Parathyroid adenoma (tissue), 2 donors: ENCODE measurements at regions not wholly inside any gene's neighbourhood (a gene's known extent, or its start where the extent isn't known, plus 50 kb on each side); places are given as distances from the start of the nearest gene placed in this dataset.

Experiments used
- H2AFZ ChIP-seq: fragments of 300-600 bp; sonication (generic); one replicate; pipeline ENCODE4 v1.7.0; 2017; ENCODE audit warnings: antibody characterized with exemption, mild to moderate bottlenecking
- H3K27ac ChIP-seq: fragments of 300-600 bp; sonication (generic); one replicate; pipeline ENCODE4 v1.7.0; 2017
- H3K27me3 ChIP-seq: fragments of 300-600 bp; sonication (generic); one replicate; pipeline ENCODE4 v1.7.0; 2017; ENCODE audit warnings: low read length; ENCODE audit not compliant: control insufficient read depth, insufficient read depth
- H3K36me3 ChIP-seq: fragments of 300-600 bp; sonication (generic); one replicate; pipeline ENCODE4 v1.7.0; 2017; ENCODE audit warnings: low read length; ENCODE audit not compliant: control insufficient read depth, insufficient read depth
- H3K4me1 ChIP-seq: fragments of 300-600 bp; sonication (generic); one replicate; pipeline ENCODE4 v1.7.0; 2017; ENCODE audit warnings: control low read depth
- H3K4me2 ChIP-seq: fragments of 300-600 bp; sonication (generic); one replicate; pipeline ENCODE4 v1.7.0; 2017; ENCODE audit warnings: low read length
- H3K4me3 ChIP-seq: fragments of 300-600 bp; sonication (generic); one replicate; pipeline ENCODE4 v1.7.0; 2017; ENCODE audit warnings: low read depth, low read length
- H3K79me2 ChIP-seq: fragments of 300-600 bp; sonication (generic); one replicate; pipeline ENCODE4 v1.7.0; 2017; ENCODE audit warnings: control low read depth
- H3K9ac ChIP-seq: fragments of 300-600 bp; sonication (generic); one replicate; pipeline ENCODE4 v1.7.0; 2017; ENCODE audit warnings: mild to moderate bottlenecking
- H3K9me3 ChIP-seq: fragments of 300-600 bp; sonication (generic); one replicate; pipeline ENCODE4 v1.7.0; 2017; ENCODE audit warnings: low read length; ENCODE audit not compliant: control insufficient read depth
- TF ChIP-seq, protein P1 (sequence below): fragments of 300-600 bp; sonication (generic); IDR thresholded peaks from one replicate; pipeline ENCODE4 v1.7.0; 2017; ENCODE audit warnings: antibody characterized with exemption, mild to moderate bottlenecking
- donor health status: primary hyperparathyroidism.

- Histone ChIP-seq H3K27ac (no peak overlapping the region), H3K4me1 (no peaks in the 10 kb centered on the region), H3K27me3 (no peaks in the 10 kb centered on the region), H3K4me2 (no peak overlapping the region), H2AFZ (no peak overlapping the region), H3K36me3 (no peaks in the 10 kb centered on the region), H3K9me3 (no peaks in the 10 kb centered on the region), H3K4me3 (no peak overlapping the region), H3K9ac (no peak overlapping the region), H3K79me2 (no peaks in the 10 kb centered on the region)
- TF ChIP-seq, protein P1, sequence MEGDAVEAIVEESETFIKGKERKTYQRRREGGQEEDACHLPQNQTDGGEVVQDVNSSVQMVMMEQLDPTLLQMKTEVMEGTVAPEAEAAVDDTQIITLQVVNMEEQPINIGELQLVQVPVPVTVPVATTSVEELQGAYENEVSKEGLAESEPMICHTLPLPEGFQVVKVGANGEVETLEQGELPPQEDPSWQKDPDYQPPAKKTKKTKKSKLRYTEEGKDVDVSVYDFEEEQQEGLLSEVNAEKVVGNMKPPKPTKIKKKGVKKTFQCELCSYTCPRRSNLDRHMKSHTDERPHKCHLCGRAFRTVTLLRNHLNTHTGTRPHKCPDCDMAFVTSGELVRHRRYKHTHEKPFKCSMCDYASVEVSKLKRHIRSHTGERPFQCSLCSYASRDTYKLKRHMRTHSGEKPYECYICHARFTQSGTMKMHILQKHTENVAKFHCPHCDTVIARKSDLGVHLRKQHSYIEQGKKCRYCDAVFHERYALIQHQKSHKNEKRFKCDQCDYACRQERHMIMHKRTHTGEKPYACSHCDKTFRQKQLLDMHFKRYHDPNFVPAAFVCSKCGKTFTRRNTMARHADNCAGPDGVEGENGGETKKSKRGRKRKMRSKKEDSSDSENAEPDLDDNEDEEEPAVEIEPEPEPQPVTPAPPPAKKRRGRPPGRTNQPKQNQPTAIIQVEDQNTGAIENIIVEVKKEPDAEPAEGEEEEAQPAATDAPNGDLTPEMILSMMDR, result no peak
Measured at GRCh38 chr2:58304843-58305242, 63.7 kb upstream of the FANCL start.

- Histone ChIP-seq H3K9ac (no peak overlapping the region), H3K27me3 (no peaks in the 10 kb centered on the region), H2AFZ (no peak overlapping the region), H3K4me1 (no peaks in the 10 kb centered on the region), H3K27ac (no peak overlapping the region), H3K4me3 (no peak overlapping the region), H3K79me2 (no peaks in the 10 kb centered on the region), H3K4me2 (no peak overlapping the region), H3K36me3 (no peaks in the 10 kb centered on the region), H3K9me3 (no peaks in the 10 kb centered on the region)
- TF ChIP-seq, protein P1, result no peak
Measured at GRCh38 chr2:58299123-58299522, 58.0 kb upstream of the FANCL start.

- no peak overlapping the region for H2AFZ ChIP-seq
- H3K9ac ChIP-seq, result no peak overlapping the region
- H3K4me3 ChIP-seq, result no peak overlapping the region
- H3K27ac ChIP-seq, result no peak overlapping the region
- H3K4me2 ChIP-seq, result no peak overlapping the region
- no peaks in the 10 kb centered on the region for H3K9me3 ChIP-seq
- TF ChIP-seq, protein P1, result no peak
- H3K4me1 ChIP-seq, result no peaks in the 10 kb centered on the region
- H3K27me3 ChIP-seq, result no peaks in the 10 kb centered on the region
- no peaks in the 10 kb centered on the region for H3K36me3 ChIP-seq
- H3K79me2 ChIP-seq, result no peaks in the 10 kb centered on the region
Measured at GRCh38 chr2:58293056-58293455, 51.9 kb upstream of the FANCL start.

- no peaks in the 10 kb centered on the region for H3K79me2 ChIP-seq
- no peak overlapping the region for H2AFZ ChIP-seq
- H3K27me3 ChIP-seq, result no peaks in the 10 kb centered on the region
- no peak overlapping the region for H3K4me2 ChIP-seq
- H3K9me3 ChIP-seq, result no peaks in the 10 kb centered on the region
- TF ChIP-seq, protein P1, result no peak
- H3K4me3 ChIP-seq, result no peak overlapping the region
- H3K27ac ChIP-seq, result no peak overlapping the region
- H3K36me3 ChIP-seq, result no peaks in the 10 kb centered on the region
- H3K9ac ChIP-seq, result no peak overlapping the region
- no peaks in the 10 kb centered on the region for H3K4me1 ChIP-seq
Measured at GRCh38 chr2:58291726-58292438, 50.8 kb upstream of the FANCL start.
